SH-SY5Y (cell line): ENCODE measurements at regions not wholly inside any gene's neighbourhood (a gene's known extent, or its start where the extent isn't known, plus 50 kb on each side); places are given as distances from the start of the nearest gene placed in this dataset.

Experiments
- GATA2 ChIP-seq: IDR thresholded peaks from 2 replicates; pipeline ENCODE4 v1.6.1; 2011; ENCODE audit warnings: mild to moderate bottlenecking, low read depth, low read length
- GATA3 ChIP-seq: IDR thresholded peaks from 2 replicates; pipeline ENCODE4 v1.6.1; 2011; ENCODE audit warnings: low read depth, mild to moderate bottlenecking, low read length, moderate library complexity

GRCh38 chrX:53824686-53825085 is 138.2 kb upstream of the HUWE1 start:
- TF ChIP-seq GATA3 (no peak), GATA2 (no peak)
